GM10248 (cell line): ENCODE measurements at regions not wholly inside any gene's neighbourhood (a gene's known extent, or its start where the extent isn't known, plus 50 kb on each side); places are given as distances from the start of the nearest gene placed in this dataset.

Experiments used
- CTCF ChIA-PET: fragments of 300-600 bp; sonication (Branson Sonifier 250); formaldehyde crosslinking; extraction: SDS; loops from one replicate; lab custom pipeline; 2021; ENCODE audit warnings: antibody characterized with exemption; lab: Yijun Ruan, JAX
- POLR2A ChIA-PET: fragments of 350-650 bp; sonication (Branson Sonifier 250); formaldehyde crosslinking; extraction: SDS; loops from one replicate; lab custom pipeline; 2020; ENCODE audit warnings: antibody characterized with exemption; lab: Yijun Ruan, JAX
- DNase-seq: peaks from one replicate; pipeline ENCODE4 v3.0.0; 2012; ENCODE audit errors: extremely low spot score
- CTCF ChIP-seq: IDR thresholded peaks from 2 replicates; pipeline ENCODE4 v1.5.1; 2012; ENCODE audit warnings: mild to moderate bottlenecking, low read depth; ENCODE audit errors: extremely low read depth, missing control alignments, control extremely low read depth

GRCh38 chr2:136189221-136189782, 71.4 kb upstream of the CXCR4 start:
- ChIA-PET CTCF (interaction anchor here (1.5 to 2.2 kb wide), 2 partner anchors 10 to 142 kb away, joined by 3 to 9 read pairs; no protein-coding TSS in a partner anchor), POLR2A (no interaction called here)
- DNase-seq: no peak
- TF ChIP-seq CTCF: no peak

GRCh38 chr2:136188086-136188485, 70.1 kb upstream of the CXCR4 start:
- POLR2A ChIA-PET: no interaction called here
- no peak for DNase-seq
- CTCF ChIA-PET: interaction anchor here (1.5 to 2.2 kb wide), 2 partner anchors 9 to 143 kb away, joined by 3 to 9 read pairs; no protein-coding TSS in a partner anchor
- TF ChIP-seq CTCF: no peak

GRCh38 chr2:136185981-136186776, 68.2 kb upstream of the CXCR4 start:
- POLR2A ChIA-PET: no interaction called here
- no peak for TF ChIP-seq CTCF
- no peak for DNase-seq
- CTCF ChIA-PET: interaction anchor here (0.9 to 1.0 kb wide), 2 partner anchors 10 to 70 kb away, joined by 3 to 4 read pairs; no protein-coding TSS in a partner anchor

GRCh38 chr2:136183097-136183496, 65.1 kb upstream of the CXCR4 start:
- ChIA-PET POLR2A (no interaction called here), CTCF (no interaction called here)
- no peak for TF ChIP-seq CTCF

DNA sequence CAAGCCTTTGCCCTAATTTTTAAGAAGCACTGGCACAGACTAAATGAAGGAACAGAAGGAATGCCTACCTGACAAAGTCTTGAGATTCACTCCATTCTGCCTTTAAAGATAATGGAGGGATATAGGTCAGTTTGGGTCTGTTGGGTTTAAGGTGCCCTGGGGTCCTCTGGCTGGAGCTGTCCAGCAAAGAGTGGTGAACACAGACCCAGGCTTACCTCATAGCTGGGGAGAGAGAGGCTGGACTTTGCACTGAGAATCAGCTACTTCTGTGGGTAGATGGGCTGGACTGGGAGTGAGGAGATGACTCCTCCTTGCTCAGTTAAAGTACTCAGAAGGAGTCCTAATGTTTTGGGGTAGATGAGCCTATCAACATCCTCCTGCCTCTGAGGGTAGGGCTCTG, 64.4 kb upstream of the CXCR4 start:
- POLR2A ChIA-PET: no interaction called here
- no peak for DNase-seq
- no peak for TF ChIP-seq CTCF
- CTCF ChIA-PET: no interaction called here

More at GRCh38 chr2:136183097-136183496, 65.1 kb upstream of the CXCR4 start:
- no peak for DNase-seq

DNA sequence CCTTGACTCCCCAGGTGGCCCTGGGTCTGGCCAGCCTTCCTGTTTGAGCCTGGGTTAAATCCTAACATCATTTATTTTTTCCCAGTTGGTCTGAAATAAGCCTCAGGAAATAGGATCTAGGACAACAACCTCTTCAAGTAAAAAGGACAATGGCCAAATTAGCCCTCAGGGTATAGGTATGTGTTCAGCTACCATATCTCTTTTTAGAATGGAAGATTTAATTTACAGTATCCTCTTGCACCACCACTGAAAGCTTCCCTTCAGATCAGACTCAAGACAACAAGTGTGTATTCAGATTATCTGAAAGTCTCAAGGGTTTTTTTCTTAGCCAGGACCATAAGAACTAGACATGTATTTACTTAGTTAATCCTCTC, 61.6 kb upstream of the CXCR4 start:
- CTCF ChIA-PET: interaction anchor here (0.7 to 2.7 kb wide), 5 partner anchors 8 to 22 kb away, joined by 3 to 9 read pairs (median 3); no protein-coding TSS in a partner anchor
- POLR2A ChIA-PET: no interaction called here
- no peak for TF ChIP-seq CTCF
- no peak for DNase-seq
